ENCODE measurements at regions not wholly inside any gene's neighbourhood (a gene's known extent, or its start where the extent isn't known, plus 50 kb on each side); places are given as distances from the start of the nearest gene placed in this dataset.

DNA sequence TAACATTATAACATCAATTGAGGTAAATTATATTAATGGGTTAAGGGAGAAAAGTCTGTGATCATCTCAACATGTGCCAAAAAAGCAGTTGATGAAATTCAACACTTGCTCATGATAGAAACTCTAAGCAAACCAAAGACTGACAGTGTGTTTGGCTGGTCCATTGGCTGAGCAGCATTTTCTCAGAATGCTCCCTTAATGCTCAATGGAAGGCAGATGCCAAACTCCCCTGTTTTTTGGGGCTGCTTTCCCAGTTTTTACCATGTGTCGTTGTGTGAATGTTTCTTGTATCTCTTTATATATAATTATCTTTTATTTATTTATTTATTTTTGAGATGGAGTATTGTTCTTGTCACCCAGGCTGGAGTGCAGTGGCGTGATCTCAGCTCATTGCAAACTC lies 114.7 kb downstream of the SEC23IP start:
- DNase-seq (no peak), ATAC-seq (ENCODE audit: low read depth) (no peak)
- Mint-ChIP-seq H3K9me3 (ENCODE audit: insufficient read depth) (no peaks in the 10 kb centered on the region), H3K4me3 (no peak overlapping the region), H3K27me3 (peaks cover 52% of the 10 kb centered on the region), H3K4me1 (no peaks in the 10 kb centered on the region), H3K27ac (no peak overlapping the region)
- Histone ChIP-seq H3K9me3 (ENCODE audit: control extremely low read depth in 1 of 3, control insufficient read depth in 2 of 3, insufficient read depth in 1 of 3, low read length in 2 of 3) (peaks cover 0 to 6% (median 0%) of the 10 kb centered on the region in 3 donors), H2AFZ (ENCODE audit: insufficient read depth, low read depth, low read length, poor library complexity, severe bottlenecking) (no peak overlapping the region), H3K9ac (ENCODE audit: low read length) (no peak overlapping the region), H4K20me1 (ENCODE audit: control insufficient read depth, insufficient read depth, low read length, poor library complexity, severe bottlenecking) (no peaks in the 10 kb centered on the region), H3K79me2 (ENCODE audit: control insufficient read depth, insufficient read depth, low read length) (no peaks in the 10 kb centered on the region), H3K36me3 (replicated peaks in 1 of 2; ENCODE audit: control extremely low read depth in 1 of 2, control insufficient read depth in 1 of 2, extremely low read depth in 1 of 2, insufficient read depth in 2 of 2, low read length in 1 of 2) (no peaks in the 10 kb centered on the region), H3K4me2 (replicated peaks; ENCODE audit: low read depth, low read length, poor library complexity, severe bottlenecking) (no peak overlapping the region), H3K27me3 (replicated peaks in 1 of 4; ENCODE audit: control extremely low read depth in 1 of 4, control insufficient read depth in 3 of 4, insufficient read depth in 4 of 4, low read length in 3 of 4) (peaks cover 0 to 12% (median 1%) of the 10 kb centered on the region in 4 experiments), H3K27ac (ENCODE audit: low read length in 2 of 2) (no peak overlapping the region), H3K4me3 (ENCODE audit: control extremely low read depth in 1 of 5, extremely low read depth in 1 of 5, insufficient read depth in 1 of 5, low read depth in 2 of 5, low read length in 4 of 5) (no peak overlapping the region), H3K4me1 (ENCODE audit: control insufficient read depth in 2 of 2, insufficient read depth in 2 of 2, low read length in 2 of 2) (no peaks in the 10 kb centered on the region)
- POLR2A ChIA-PET = no interaction called here
- no CpG with 5 or more reads among the region's 2 CpGs for WGBS (ENCODE audit: insufficient coverage)
- CTCF ChIA-PET = no interaction called here
- TF ChIP-seq, protein P1, sequence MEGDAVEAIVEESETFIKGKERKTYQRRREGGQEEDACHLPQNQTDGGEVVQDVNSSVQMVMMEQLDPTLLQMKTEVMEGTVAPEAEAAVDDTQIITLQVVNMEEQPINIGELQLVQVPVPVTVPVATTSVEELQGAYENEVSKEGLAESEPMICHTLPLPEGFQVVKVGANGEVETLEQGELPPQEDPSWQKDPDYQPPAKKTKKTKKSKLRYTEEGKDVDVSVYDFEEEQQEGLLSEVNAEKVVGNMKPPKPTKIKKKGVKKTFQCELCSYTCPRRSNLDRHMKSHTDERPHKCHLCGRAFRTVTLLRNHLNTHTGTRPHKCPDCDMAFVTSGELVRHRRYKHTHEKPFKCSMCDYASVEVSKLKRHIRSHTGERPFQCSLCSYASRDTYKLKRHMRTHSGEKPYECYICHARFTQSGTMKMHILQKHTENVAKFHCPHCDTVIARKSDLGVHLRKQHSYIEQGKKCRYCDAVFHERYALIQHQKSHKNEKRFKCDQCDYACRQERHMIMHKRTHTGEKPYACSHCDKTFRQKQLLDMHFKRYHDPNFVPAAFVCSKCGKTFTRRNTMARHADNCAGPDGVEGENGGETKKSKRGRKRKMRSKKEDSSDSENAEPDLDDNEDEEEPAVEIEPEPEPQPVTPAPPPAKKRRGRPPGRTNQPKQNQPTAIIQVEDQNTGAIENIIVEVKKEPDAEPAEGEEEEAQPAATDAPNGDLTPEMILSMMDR (IDR thresholded peaks at IDR 0.05) = no peak
- TF ChIP-seq EZH2 (IDR thresholded peaks at IDR 0.05; ENCODE audit: borderline replicate concordance, insufficient read depth, low read depth, low read length, poor library complexity, severe bottlenecking) = no peak
- intact Hi-C loops (cut with micrococcal nuclease) = no loop called here

DNA sequence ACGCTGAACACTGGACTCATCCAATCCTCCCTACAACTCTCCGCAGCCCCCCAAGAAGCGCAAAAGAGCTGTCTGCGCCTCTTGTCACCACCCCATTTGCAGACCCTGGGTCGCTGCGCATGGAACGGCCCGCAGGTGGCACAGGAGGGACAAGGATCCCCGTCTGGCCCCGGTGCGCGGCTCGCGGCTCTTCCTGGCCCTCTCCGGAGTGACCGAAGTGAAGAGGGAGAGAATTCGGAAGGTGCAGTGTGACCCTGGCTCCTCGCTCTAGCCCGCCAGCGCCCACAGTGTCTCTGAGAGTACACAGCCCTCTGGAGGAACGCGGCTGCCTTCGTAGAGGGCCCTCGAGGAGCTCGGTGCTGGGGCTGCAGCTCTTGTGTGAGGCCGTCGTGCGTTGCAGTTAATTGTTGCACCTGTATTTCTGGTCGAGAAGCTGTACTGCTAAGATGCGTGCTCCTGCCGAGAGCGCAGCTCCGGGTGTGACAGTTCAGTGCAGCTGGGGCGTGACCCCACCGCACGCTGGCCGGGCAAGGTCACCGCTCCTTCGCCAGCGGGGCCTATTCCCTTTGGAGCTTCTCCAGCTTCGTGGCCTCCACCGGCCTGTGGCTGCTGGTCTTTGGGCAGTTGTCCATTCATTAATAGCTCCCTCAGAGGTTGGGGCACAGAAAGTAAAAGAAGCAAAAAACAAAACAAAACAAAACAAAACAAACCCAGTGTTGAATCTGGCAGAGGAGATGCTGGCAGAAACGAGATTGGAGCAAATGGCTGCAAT lies 119.0 kb downstream of the SEC23IP start:
- Histone ChIP-seq H3K27me3 (replicated peaks in 1 of 4; ENCODE audit: control extremely low read depth in 1 of 4, control insufficient read depth in 3 of 4, insufficient read depth in 4 of 4, low read length in 3 of 4) (peaks cover 0 to 7% (median under 1%) of the 10 kb centered on the region in 4 experiments), H3K36me3 (replicated peaks in 1 of 2; ENCODE audit: control extremely low read depth in 1 of 2, control insufficient read depth in 1 of 2, extremely low read depth in 1 of 2, insufficient read depth in 2 of 2, low read length in 1 of 2) (no peaks in the 10 kb centered on the region), H3K4me2 (replicated peaks; ENCODE audit: low read depth, low read length, poor library complexity, severe bottlenecking) (no peak overlapping the region), H3K4me3 (ENCODE audit: control extremely low read depth in 1 of 5, extremely low read depth in 1 of 5, insufficient read depth in 1 of 5, low read depth in 2 of 5, low read length in 4 of 5) (no peak overlapping the region), H3K9ac (ENCODE audit: low read length) (no peak overlapping the region), H3K4me1 (ENCODE audit: control insufficient read depth in 2 of 2, insufficient read depth in 2 of 2, low read length in 2 of 2) (no peaks in the 10 kb centered on the region), H2AFZ (ENCODE audit: insufficient read depth, low read depth, low read length, poor library complexity, severe bottlenecking) (no peak overlapping the region), H3K9me3 (ENCODE audit: control extremely low read depth in 1 of 3, control insufficient read depth in 2 of 3, insufficient read depth in 1 of 3, low read length in 2 of 3) (peaks cover 0 to 6% (median 0%) of the 10 kb centered on the region in 3 donors), H4K20me1 (ENCODE audit: control insufficient read depth, insufficient read depth, low read length, poor library complexity, severe bottlenecking) (no peaks in the 10 kb centered on the region), H3K27ac (ENCODE audit: low read length in 2 of 2) (no peak overlapping the region), H3K79me2 (ENCODE audit: control insufficient read depth, insufficient read depth, low read length) (no peaks in the 10 kb centered on the region)
- WGBS (ENCODE audit: insufficient coverage) = 53% methylated on average over 41 of the region's 43 CpGs
- Mint-ChIP-seq H3K27ac (no peak overlapping the region), H3K4me3 (no peak overlapping the region), H3K27me3 (peaks cover 45% of the 10 kb centered on the region), H3K9me3 (ENCODE audit: insufficient read depth) (no peaks in the 10 kb centered on the region), H3K4me1 (no peaks in the 10 kb centered on the region)
- ChIA-PET POLR2A (no interaction called here), CTCF (no interaction called here)
- intact Hi-C loops (cut with micrococcal nuclease) = no loop called here
- no peak for TF ChIP-seq EZH2 (IDR thresholded peaks at IDR 0.05; ENCODE audit: borderline replicate concordance, insufficient read depth, low read depth, low read length, poor library complexity, severe bottlenecking)
- TF ChIP-seq, protein P1 (IDR thresholded peaks at IDR 0.05) = no peak
- ATAC-seq (ENCODE audit: low read depth) (no peak), DNase-seq (no peak)
